HEK293T (cell line): ENCODE measurements at regions not wholly inside any gene's neighbourhood (a gene's known extent, or its start where the extent isn't known, plus 50 kb on each side); places are given as distances from the start of the nearest gene placed in this dataset.
"Not testable (repeated sequence)": the region's sequence is repeated elsewhere in the genome, so short reads cannot be mapped to it uniquely, and the experiment has no call there.

Experiments
- ARNT ChIP-seq: fragments of 450-650 bp; IDR thresholded peaks from 2 replicates; pipeline ENCODE4 v1.6.1; 2017; ENCODE audit warnings: mild to moderate bottlenecking
- BHLHE40 ChIP-seq: fragments of 450-650 bp; IDR thresholded peaks from 2 replicates; pipeline ENCODE4 v1.6.1; 2016; ENCODE audit warnings: mild to moderate bottlenecking, moderate library complexity, borderline replicate concordance
- ELF4 ChIP-seq: fragments of 450-650 bp; IDR thresholded peaks from 2 replicates; pipeline ENCODE4 v1.6.1; 2017; ENCODE audit warnings: antibody characterized with exemption
- ZNF384 ChIP-seq: fragments of 450-650 bp; IDR thresholded peaks from 2 replicates; pipeline ENCODE4 v1.6.1; 2016

DNA sequence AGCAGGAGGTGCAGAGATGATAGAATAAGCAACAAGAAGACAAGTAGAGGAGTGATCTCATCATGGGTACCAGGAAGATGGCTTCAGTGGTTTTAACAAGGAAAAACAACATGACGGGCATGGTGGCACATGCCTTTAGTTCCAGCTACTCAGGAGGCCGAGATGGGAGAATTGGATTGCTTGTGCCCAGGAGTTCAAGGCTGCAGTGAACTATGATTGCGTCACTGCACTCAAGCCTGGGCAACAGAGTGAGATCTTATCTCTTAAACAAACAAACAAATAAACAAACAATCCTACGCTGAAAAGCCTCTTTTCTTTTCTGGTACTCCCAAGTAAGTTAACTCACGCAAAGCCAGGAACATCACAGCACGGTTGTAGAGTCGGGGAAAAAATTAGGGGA lies 102.6 kb upstream of the TRIM77 start:
- not testable (repeated sequence) for TF ChIP-seq ELF4, BHLHE40, ARNT, ZNF384
